ENCODE measurements at regions not wholly inside any gene's neighbourhood (a gene's known extent, or its start where the extent isn't known, plus 50 kb on each side); places are given as distances from the start of the nearest gene placed in this dataset.

GRCh38 chr11:115007851-115008250 is 329.5 kb downstream of the NXPE2 start:
- no peaks in the 10 kb centered on the region for H3K9me3 ChIP-seq
- no peaks in the 10 kb centered on the region for H3K36me3 ChIP-seq (ENCODE audit: low read depth, missing control alignments)
- H3K4me1 ChIP-seq: no peaks in the 10 kb centered on the region
- intact Hi-C loops (cut with DNase I; ENCODE audit: low total_unique reads): no loop called here
- no peak overlapping the region for H3K27ac ChIP-seq
- 63 to 92% methylated on average over 2 of the region's 2 CpGs for WGBS, 2 donors
- H3K27me3 ChIP-seq: no peaks in the 10 kb centered on the region
- no peak for DNase-seq
- TF ChIP-seq CTCF (IDR thresholded peaks at IDR 0.05): no peak
- TF ChIP-seq POLR2A (IDR thresholded peaks at IDR 0.05): no peak
- no peak overlapping the region for H3K4me3 ChIP-seq

- intact Hi-C loops (cut with DNase I; ENCODE audit: low total_unique reads): no loop called here
- DNase-seq: no peak
- WGBS, 2 donors: 70 to 78% methylated on average over 6 of the region's 6 CpGs
- Histone ChIP-seq H3K4me3 (no peak overlapping the region), H3K4me1 (no peaks in the 10 kb centered on the region), H3K27ac (no peak overlapping the region), H3K36me3 (ENCODE audit: low read depth, missing control alignments) (no peaks in the 10 kb centered on the region), H3K27me3 (no peaks in the 10 kb centered on the region), H3K9me3 (no peaks in the 10 kb centered on the region)
- no peak for TF ChIP-seq POLR2A (IDR thresholded peaks at IDR 0.05)
- TF ChIP-seq CTCF (IDR thresholded peaks at IDR 0.05): no peak
These were observed 330.5 kb downstream of the NXPE2 start for GRCh38 chr11:115008799-115009198.

GRCh38 chr11:115017529-115017928 is 339.2 kb downstream of the NXPE2 start:
- no peak for DNase-seq
- H3K4me1 ChIP-seq: no peaks in the 10 kb centered on the region
- H3K27me3 ChIP-seq: no peaks in the 10 kb centered on the region
- H3K4me3 ChIP-seq: no peak overlapping the region
- H3K9me3 ChIP-seq: no peaks in the 10 kb centered on the region
- intact Hi-C loops (cut with DNase I; ENCODE audit: low total_unique reads): no loop called here
- no peak overlapping the region for H3K27ac ChIP-seq
- H3K36me3 ChIP-seq (ENCODE audit: low read depth, missing control alignments): no peaks in the 10 kb centered on the region
- TF ChIP-seq CTCF (IDR thresholded peaks at IDR 0.05): no peak
- TF ChIP-seq POLR2A (IDR thresholded peaks at IDR 0.05): no peak

- Histone ChIP-seq H3K4me3 (no peak overlapping the region), H3K36me3 (ENCODE audit: low read depth, missing control alignments) (no peaks in the 10 kb centered on the region), H3K9me3 (no peaks in the 10 kb centered on the region), H3K27ac (no peak overlapping the region), H3K4me1 (no peaks in the 10 kb centered on the region), H3K27me3 (no peaks in the 10 kb centered on the region)
- intact Hi-C loops (cut with DNase I; ENCODE audit: low total_unique reads): no loop called here
- TF ChIP-seq CTCF (IDR thresholded peaks at IDR 0.05) (no peak), POLR2A (IDR thresholded peaks at IDR 0.05) (no peak)
- no peak for DNase-seq
These were observed 351.8 kb downstream of the NXPE2 start for GRCh38 chr11:115030166-115030565.

GRCh38 chr11:115036406-115037180 is 358.3 kb downstream of the NXPE2 start:
- Histone ChIP-seq H3K4me3 (no peak overlapping the region), H3K27me3 (no peaks in the 10 kb centered on the region), H3K4me1 (no peaks in the 10 kb centered on the region), H3K9me3 (no peaks in the 10 kb centered on the region), H3K27ac (no peak overlapping the region), H3K36me3 (ENCODE audit: low read depth, missing control alignments) (no peaks in the 10 kb centered on the region)
- DNase-seq: no peak
- no peak for TF ChIP-seq CTCF (IDR thresholded peaks at IDR 0.05)
- intact Hi-C loops (cut with DNase I; ENCODE audit: low total_unique reads): no loop called here
- WGBS, 2 donors: 90 to 92% methylated on average over 7 of the region's 7 CpGs

Data from testis (tissue), 2 donors.